SK-N-MC (cell line): ENCODE measurements at regions not wholly inside any gene's neighbourhood (a gene's known extent, or its start where the extent isn't known, plus 50 kb on each side); places are given as distances from the start of the nearest gene placed in this dataset.

Source experiments
- EZH2 ChIP-seq: fragments of 200-600 bp; sonication (generic); IDR thresholded peaks from one replicate; pipeline ENCODE4 v1.6.1; 2017; ENCODE audit warnings: antibody characterized with exemption
- POLR2AphosphoS5 ChIP-seq: IDR thresholded peaks from 2 replicates; pipeline ENCODE4 v1.6.1; 2012; ENCODE audit warnings: mild to moderate bottlenecking, low read depth, low read length, borderline replicate concordance

- no peak for TF ChIP-seq POLR2AphosphoS5
- TF ChIP-seq EZH2 = no peak
Measured at GRCh38 chr2:147600646-147601045, 244.2 kb upstream of the ACVR2A start.
